ENCODE measurements at regions not wholly inside any gene's neighbourhood (a gene's known extent, or its start where the extent isn't known, plus 50 kb on each side); places are given as distances from the start of the nearest gene placed in this dataset.

GRCh38 chr11:103608566-103608965, 427.9 kb upstream of the DDI1 start:
- TF ChIP-seq CTCF (IDR thresholded peaks at IDR 0.05; ENCODE audit: insufficient read depth, low read depth, low read length) (no peak), EZH2 (IDR thresholded peaks at IDR 0.05; ENCODE audit: insufficient read depth, low read length) (no peak)
